B cell (primary cell): ENCODE measurements at regions not wholly inside any gene's neighbourhood (a gene's known extent, or its start where the extent isn't known, plus 50 kb on each side); places are given as distances from the start of the nearest gene placed in this dataset.

ENCODE experiments used
- ATAC-seq: fragments of 200-7000 bp; cut with Tn5 transposase; one replicate; pipeline ENCODE4 v1.10.0; 2021; ENCODE audit warnings: low read depth, mild to moderate bottlenecking, moderate number of reproducible peaks, moderate library complexity
- CTCF ChIA-PET: fragments of 350-600 bp; sonication (Branson Sonifier 250); formaldehyde crosslinking; loops from one replicate; lab custom pipeline; 2021; ENCODE audit warnings: antibody characterized with exemption, inconsistent platforms; lab: Charles Lee
- POLR2A ChIA-PET: fragments of 350-600 bp; sonication (Branson Sonifier 250); formaldehyde crosslinking; loops from one replicate; lab custom pipeline; 2021; ENCODE audit warnings: antibody characterized with exemption; lab: Charles Lee
- DNase-seq: peaks from one replicate; pipeline ENCODE4 v3.0.0; 2013
- H2AFZ ChIP-seq: 2 replicates; pipeline ENCODE4 v1.6.1; 2012; ENCODE audit warnings: mild to moderate bottlenecking, low read depth, low read length; ENCODE audit not compliant: insufficient read depth, poor library complexity, severe bottlenecking
- H3K27ac ChIP-seq, 2 donors: 1 replicate in 1 of 2; 2 replicates in 1 of 2; pipeline ENCODE4 v1.5.1; 2012 to 2013; ENCODE audit warnings: low read length in 2 of 2, mild to moderate bottlenecking in 2 of 2, moderate library complexity in 1 of 2
- H3K27me3 ChIP-seq, 4 experiments: fragments of 200-600 bp in 1 of 4; sonication (generic) in 1 of 4; replicated peaks in 1 of 4; 1 replicate in 2 of 4; 2 replicates in 2 of 4; pipeline versions ENCODE4 v1.6.1 to v1.7.0; 2013 to 2016; ENCODE audit warnings: low read length in 3 of 4, mild to moderate bottlenecking in 2 of 4, mixed read lengths in 1 of 4, moderate library complexity in 1 of 4; ENCODE audit not compliant: insufficient read depth in 4 of 4, control insufficient read depth in 3 of 4; ENCODE audit errors: control extremely low read depth in 1 of 4
- H3K36me3 ChIP-seq, 2 experiments: replicated peaks in 1 of 2; 1 replicate in 1 of 2; 2 replicates in 1 of 2; pipeline versions ENCODE4 v1.6.1 to v1.7.1; 2013; ENCODE audit warnings: low read length in 1 of 2; ENCODE audit not compliant: insufficient read depth in 2 of 2, control insufficient read depth in 1 of 2; ENCODE audit errors: control extremely low read depth in 1 of 2, extremely low read depth in 1 of 2
- H3K4me1 ChIP-seq, 2 donors: fragments of 200-600 bp in 1 of 2; sonication (generic) in 1 of 2; 1 replicate in 1 of 2; 2 replicates in 1 of 2; pipeline versions ENCODE4 v1.5.1 to v1.6.1; 2013 to 2017; ENCODE audit warnings: low read length in 2 of 2; ENCODE audit not compliant: control insufficient read depth in 2 of 2, insufficient read depth in 2 of 2
- H3K4me2 ChIP-seq: replicated peaks from 2 replicates; pipeline ENCODE3; 2012; ENCODE audit warnings: mild to moderate bottlenecking, low read depth, low read length; ENCODE audit not compliant: poor library complexity, severe bottlenecking
- H3K4me3 ChIP-seq, 5 experiments: fragments of 200-600 bp in 1 of 5; sonication (generic) in 1 of 5; 1 replicate in 3 of 5; 2 replicates in 2 of 5; pipeline versions ENCODE4 v1.5.1 to v1.7.0; 2011 to 2016; ENCODE audit warnings: low read length in 4 of 5, mild to moderate bottlenecking in 4 of 5, low read depth in 2 of 5, control low read depth in 1 of 5, moderate library complexity in 1 of 5; ENCODE audit not compliant: insufficient read depth in 1 of 5; ENCODE audit errors: control extremely low read depth in 1 of 5, extremely low read depth in 1 of 5
- H3K79me2 ChIP-seq: fragments of 200-600 bp; sonication (generic); one replicate; pipeline ENCODE4 v1.6.0; 2016; ENCODE audit warnings: low read length; ENCODE audit not compliant: control insufficient read depth, insufficient read depth
- H3K9ac ChIP-seq: fragments of 200-600 bp; sonication (generic); 2 replicates; pipeline ENCODE4 v1.6.1; 2017; ENCODE audit warnings: mild to moderate bottlenecking, low read length, moderate library complexity
- H3K9me3 ChIP-seq, 3 donors: one replicate each; pipeline versions ENCODE4 v1.6.1 to v1.7.1; 2013; ENCODE audit warnings: low read length in 2 of 3; ENCODE audit not compliant: control insufficient read depth in 2 of 3, insufficient read depth in 1 of 3; ENCODE audit errors: control extremely low read depth in 1 of 3
- H4K20me1 ChIP-seq: 2 replicates; pipeline ENCODE4 v1.6.0; 2012; ENCODE audit warnings: mild to moderate bottlenecking, low read length; ENCODE audit not compliant: insufficient read depth, control insufficient read depth, poor library complexity, severe bottlenecking
- H3K27ac Mint-ChIP-seq: one replicate; pipeline ENCODE4 v1.8.0; 2021; ENCODE audit warnings: mixed read lengths
- H3K27me3 Mint-ChIP-seq: one replicate; pipeline ENCODE4 v1.8.0; 2021; ENCODE audit warnings: mixed read lengths
- H3K4me1 Mint-ChIP-seq: one replicate; pipeline ENCODE4 v1.8.0; 2021; ENCODE audit warnings: mixed read lengths
- H3K4me3 Mint-ChIP-seq: one replicate; pipeline ENCODE4 v1.8.0; 2021; ENCODE audit warnings: mixed read lengths
- H3K9me3 Mint-ChIP-seq: one replicate; pipeline ENCODE4 v1.8.0; 2022; ENCODE audit warnings: mixed read lengths; ENCODE audit not compliant: insufficient read depth
- CTCF ChIP-seq: fragments of 200-600 bp; IDR thresholded peaks from one replicate; pipeline ENCODE4 v1.8.0; 2022; ENCODE audit warnings: antibody characterized with exemption, mild to moderate bottlenecking
- EZH2 ChIP-seq: IDR thresholded peaks from 2 replicates; pipeline ENCODE4 v1.6.1; 2012; ENCODE audit warnings: borderline replicate concordance, low read depth, mild to moderate bottlenecking, moderate library complexity, low read length; ENCODE audit not compliant: insufficient read depth, poor library complexity, severe bottlenecking
- WGBS: methylation state at CpG from one replicate; pipeline ENCODE4 v1.1.5; 2013; ENCODE audit warnings: missing lambda C conversion rate; ENCODE audit not compliant: insufficient coverage; 5-methylcytosine and 5-hydroxymethylcytosine counted together
- intact Hi-C: fragments of 100-400 bp; cut with micrococcal nuclease; formaldehyde crosslinking; loops from one replicate; pipeline ENCODE4 v1.10.0; 2022

- ATAC-seq (no peak), DNase-seq (no peak)
- ChIA-PET POLR2A (no interaction called here), CTCF (no interaction called here)
- Histone ChIP-seq H3K36me3 (no peaks in the 10 kb centered on the region), H4K20me1 (no peaks in the 10 kb centered on the region), H3K27me3 (no peaks in the 10 kb centered on the region), H3K9ac (no peak overlapping the region), H3K4me1 (no peaks in the 10 kb centered on the region), H3K4me2 (no peak overlapping the region), H3K4me3 (no peak overlapping the region), H2AFZ (no peak overlapping the region), H3K27ac (no peak overlapping the region), H3K9me3 (no peaks in the 10 kb centered on the region), H3K79me2 (no peaks in the 10 kb centered on the region)
- no peaks in the 10 kb centered on the region for H3K27me3 Mint-ChIP-seq
- H3K9me3 Mint-ChIP-seq, result no peaks in the 10 kb centered on the region
- no peak overlapping the region for H3K4me3 Mint-ChIP-seq
- intact Hi-C loops, result no loop called here
- H3K4me1 Mint-ChIP-seq, result no peaks in the 10 kb centered on the region
- no peak overlapping the region for H3K27ac Mint-ChIP-seq
- no peak for TF ChIP-seq CTCF
- no peak for TF ChIP-seq EZH2
- no CpG with 5 or more reads among the region's 3 CpGs for WGBS
Observed at GRCh38 chr3:161793194-161793930, 296.8 kb downstream of the OTOL1 start.

- no peak for DNase-seq
- Histone ChIP-seq H2AFZ (no peak overlapping the region), H3K27ac (no peak overlapping the region), H3K27me3 (no peaks in the 10 kb centered on the region), H3K4me3 (no peak overlapping the region), H3K36me3 (no peaks in the 10 kb centered on the region), H3K4me2 (no peak overlapping the region), H3K9me3 (no peaks in the 10 kb centered on the region), H4K20me1 (no peaks in the 10 kb centered on the region), H3K9ac (no peak overlapping the region), H3K79me2 (no peaks in the 10 kb centered on the region), H3K4me1 (no peaks in the 10 kb centered on the region)
- intact Hi-C loops, result no loop called here
- no peak for ATAC-seq
- no peaks in the 10 kb centered on the region for H3K27me3 Mint-ChIP-seq
- no CpG with 5 or more reads among the region's 4 CpGs for WGBS
- no peak overlapping the region for H3K4me3 Mint-ChIP-seq
- no peak overlapping the region for H3K27ac Mint-ChIP-seq
- no peaks in the 10 kb centered on the region for H3K9me3 Mint-ChIP-seq
- TF ChIP-seq EZH2 (no peak), CTCF (no peak)
- ChIA-PET CTCF (no interaction called here), POLR2A (no interaction called here)
- no peaks in the 10 kb centered on the region for H3K4me1 Mint-ChIP-seq
Observed at GRCh38 chr3:161794551-161794950, 297.9 kb downstream of the OTOL1 start.
